Gastrocnemius medialis (tissue), 4 donors: ENCODE measurements at regions not wholly inside any gene's neighbourhood (a gene's known extent, or its start where the extent isn't known, plus 50 kb on each side); places are given as distances from the start of the nearest gene placed in this dataset.

ENCODE experiments used
- POLR2A ChIP-seq, 2 donors: fragments of 450-650 bp; IDR thresholded peaks; one replicate each; pipeline ENCODE4 v1.6.1; 2017; ENCODE audit warnings: antibody characterized with exemption in 2 of 2, mild to moderate bottlenecking in 2 of 2, moderate library complexity in 2 of 2
- TF ChIP-seq, protein P1 (sequence below), 5 experiments: fragments of 450-650 bp in 3 of 5; fragments of 200-600 bp in 2 of 5; sonication (generic) in 2 of 5; IDR thresholded peaks in 4 of 5; conservative IDR thresholded peaks in 1 of 5; 1 replicate in 4 of 5; 2 replicates in 1 of 5; pipeline ENCODE4 v1.5.1; 2016 to 2019; ENCODE audit warnings: antibody characterized with exemption in 5 of 5, mild to moderate bottlenecking in 3 of 5, moderate library complexity in 3 of 5

DNA sequence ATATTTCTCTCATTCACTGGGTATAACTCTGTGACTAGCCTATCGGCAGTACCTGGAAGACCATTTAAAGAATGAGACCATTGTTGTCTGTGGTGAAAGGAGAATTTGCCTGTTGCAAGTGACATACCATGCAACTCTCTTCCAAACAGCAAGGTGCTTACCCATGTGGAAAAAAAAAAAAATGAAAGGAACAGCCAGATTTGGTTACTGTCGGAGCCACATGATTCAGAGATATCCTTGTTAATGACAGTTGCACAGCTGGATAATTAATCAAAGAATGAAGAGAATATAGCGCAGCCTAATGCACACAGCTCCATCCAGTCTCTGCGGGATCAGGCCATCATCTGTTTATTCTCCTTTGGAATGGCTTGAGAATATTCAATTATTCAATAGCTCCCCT lies 141.8 kb downstream of the HRH4 start:
- TF ChIP-seq, protein P1, sequence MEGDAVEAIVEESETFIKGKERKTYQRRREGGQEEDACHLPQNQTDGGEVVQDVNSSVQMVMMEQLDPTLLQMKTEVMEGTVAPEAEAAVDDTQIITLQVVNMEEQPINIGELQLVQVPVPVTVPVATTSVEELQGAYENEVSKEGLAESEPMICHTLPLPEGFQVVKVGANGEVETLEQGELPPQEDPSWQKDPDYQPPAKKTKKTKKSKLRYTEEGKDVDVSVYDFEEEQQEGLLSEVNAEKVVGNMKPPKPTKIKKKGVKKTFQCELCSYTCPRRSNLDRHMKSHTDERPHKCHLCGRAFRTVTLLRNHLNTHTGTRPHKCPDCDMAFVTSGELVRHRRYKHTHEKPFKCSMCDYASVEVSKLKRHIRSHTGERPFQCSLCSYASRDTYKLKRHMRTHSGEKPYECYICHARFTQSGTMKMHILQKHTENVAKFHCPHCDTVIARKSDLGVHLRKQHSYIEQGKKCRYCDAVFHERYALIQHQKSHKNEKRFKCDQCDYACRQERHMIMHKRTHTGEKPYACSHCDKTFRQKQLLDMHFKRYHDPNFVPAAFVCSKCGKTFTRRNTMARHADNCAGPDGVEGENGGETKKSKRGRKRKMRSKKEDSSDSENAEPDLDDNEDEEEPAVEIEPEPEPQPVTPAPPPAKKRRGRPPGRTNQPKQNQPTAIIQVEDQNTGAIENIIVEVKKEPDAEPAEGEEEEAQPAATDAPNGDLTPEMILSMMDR (IDR thresholded peaks at IDR 0.05 in 4 of 5, conservative IDR thresholded peaks at IDR 0.05 in 1 of 5): no peak
- no peak for TF ChIP-seq POLR2A (IDR thresholded peaks at IDR 0.05)
